Stromal cell of bone marrow (primary cell): ENCODE measurements at regions not wholly inside any gene's neighbourhood (a gene's known extent, or its start where the extent isn't known, plus 50 kb on each side); places are given as distances from the start of the nearest gene placed in this dataset.

Experiments used
- DNase-seq: peaks from one replicate; pipeline ENCODE4 v3.0.0-alpha.2; 2012; ENCODE audit warnings: low read depth

- no peak for DNase-seq
These were observed 678.1 kb upstream of the CXADR start for GRCh38 chr21:16834791-16835190.

GRCh38 chr21:16837321-16837720 is 675.5 kb upstream of the CXADR start:
- DNase-seq: peak; percentile 3

- no peak for DNase-seq
These were observed 675.1 kb upstream of the CXADR start for GRCh38 chr21:16837721-16838120.

GRCh38 chr21:16838331-16838730 is 674.5 kb upstream of the CXADR start:
- peak; percentile 4 for DNase-seq

- no peak for DNase-seq
These were observed 672.3 kb upstream of the CXADR start for GRCh38 chr21:16840538-16840937.

- DNase-seq: no peak
These were observed 670.7 kb upstream of the CXADR start for GRCh38 chr21:16841975-16842695.

- no peak for DNase-seq
These were observed 670.2 kb upstream of the CXADR start for GRCh38 chr21:16842696-16843035.

- no peak for DNase-seq
These were observed 665.6 kb upstream of the CXADR start for GRCh38 chr21:16847211-16847610.

- no peak for DNase-seq
These were observed 661.8 kb upstream of the CXADR start for GRCh38 chr21:16851054-16851453.

- DNase-seq: no peak
These were observed 657.6 kb upstream of the CXADR start for GRCh38 chr21:16855164-16855667.

- DNase-seq: no peak
These were observed 649.4 kb upstream of the CXADR start for GRCh38 chr21:16863362-16863905.

GRCh38 chr21:16863908-16864307 is 648.9 kb upstream of the CXADR start:
- DNase-seq: no peak

- DNase-seq: peak; percentile 7
These were observed 647.2 kb upstream of the CXADR start for GRCh38 chr21:16865632-16866031.

- no peak for DNase-seq
These were observed 646.0 kb upstream of the CXADR start for GRCh38 chr21:16866851-16867250.

GRCh38 chr21:16870103-16870502 is 642.7 kb upstream of the CXADR start:
- peak; percentile 5 for DNase-seq

GRCh38 chr21:16872616-16873015 is 640.2 kb upstream of the CXADR start:
- DNase-seq: no peak

- no peak for DNase-seq
These were observed 639.7 kb upstream of the CXADR start for GRCh38 chr21:16873176-16873575.

- no peak for DNase-seq
These were observed 639.2 kb upstream of the CXADR start for GRCh38 chr21:16873596-16873995.

- no peak for DNase-seq
These were observed 633.4 kb upstream of the CXADR start for GRCh38 chr21:16879479-16879878.

- peak; percentile 3 for DNase-seq
These were observed 621.0 kb upstream of the CXADR start for GRCh38 chr21:16891821-16892220.

- DNase-seq: no peak
These were observed 612.2 kb upstream of the CXADR start for GRCh38 chr21:16900685-16901084.

- peak; percentile 71 for DNase-seq
These were observed 604.8 kb upstream of the CXADR start for GRCh38 chr21:16908077-16908476.

- no peak for DNase-seq
These were observed 602.2 kb upstream of the CXADR start for GRCh38 chr21:16910435-16911165.
